ENCODE measurements at regions not wholly inside any gene's neighbourhood (a gene's known extent, or its start where the extent isn't known, plus 50 kb on each side); places are given as distances from the start of the nearest gene placed in this dataset.

GRCh38 chr13:85278851-85279250 lies 520.4 kb downstream of the SLITRK6 start:
- no peak for DNase-seq

GRCh38 chr13:85277748-85278147 lies 521.5 kb downstream of the SLITRK6 start:
- no peak for DNase-seq

GRCh38 chr13:85266771-85267170 lies 532.4 kb downstream of the SLITRK6 start:
- DNase-seq, result no peak

GRCh38 chr13:85266331-85266730 lies 532.9 kb downstream of the SLITRK6 start:
- DNase-seq, result peak; percentile 76

GRCh38 chr13:85265296-85265695 lies 533.9 kb downstream of the SLITRK6 start:
- no peak for DNase-seq

GRCh38 chr13:85262499-85262898 lies 536.7 kb downstream of the SLITRK6 start:
- DNase-seq, result no peak

GRCh38 chr13:85261757-85262346 lies 537.4 kb downstream of the SLITRK6 start:
- no peak for DNase-seq

GRCh38 chr13:85260896-85261295 lies 538.3 kb downstream of the SLITRK6 start:
- DNase-seq, result no peak

GRCh38 chr13:85255978-85256377 lies 543.2 kb downstream of the SLITRK6 start:
- no peak for DNase-seq

- DNase-seq, result no peak
Observed at GRCh38 chr13:85254641-85255040, 544.6 kb downstream of the SLITRK6 start.

GRCh38 chr13:85249151-85249550 lies 550.1 kb downstream of the SLITRK6 start:
- DNase-seq, result no peak

- DNase-seq, result no peak
Observed at GRCh38 chr13:85247780-85248179, 551.4 kb downstream of the SLITRK6 start.

- no peak for DNase-seq
Observed at GRCh38 chr13:85243831-85244230, 555.4 kb downstream of the SLITRK6 start.

- DNase-seq, result no peak
Observed at GRCh38 chr13:85241060-85241459, 558.2 kb downstream of the SLITRK6 start.

GRCh38 chr13:85236413-85236812 lies 562.8 kb downstream of the SLITRK6 start:
- DNase-seq, result no peak

- no peak for DNase-seq
Observed at GRCh38 chr13:85230691-85231093, 568.5 kb downstream of the SLITRK6 start.

- DNase-seq, result no peak
Observed at GRCh38 chr13:85228692-85229091, 570.5 kb downstream of the SLITRK6 start.

GRCh38 chr13:85223883-85224656 lies 575.1 kb downstream of the SLITRK6 start:
- DNase-seq, result no peak

GRCh38 chr13:85216576-85216975 lies 582.6 kb downstream of the SLITRK6 start:
- no peak for DNase-seq

GRCh38 chr13:85212692-85213091 lies 586.5 kb downstream of the SLITRK6 start:
- no peak for DNase-seq

- no peak for DNase-seq
Observed at GRCh38 chr13:85204668-85205344, 594.4 kb downstream of the SLITRK6 start.

GRCh38 chr13:85197431-85197830 lies 601.8 kb downstream of the SLITRK6 start:
- DNase-seq, result no peak

GRCh38 chr13:85194482-85194881 lies 604.7 kb downstream of the SLITRK6 start:
- DNase-seq, result no peak
